Epithelial cell of esophagus (primary cell): ENCODE measurements at regions not wholly inside any gene's neighbourhood (a gene's known extent, or its start where the extent isn't known, plus 50 kb on each side); places are given as distances from the start of the nearest gene placed in this dataset.
"Not testable (repeated sequence)": the region's sequence is repeated elsewhere in the genome, so short reads cannot be mapped to it uniquely, and the experiment has no call there.

Source experiments
- DNase-seq: peaks from one replicate; pipeline ENCODE4 v3.0.0; 2010; ENCODE audit warnings: low read depth
- H3K4me3 ChIP-seq: 2 replicates; pipeline ENCODE4 v1.5.1; 2011; ENCODE audit warnings: mild to moderate bottlenecking, low read length, control low read depth
- TF ChIP-seq, protein P1 (sequence below): IDR thresholded peaks from 2 replicates; pipeline ENCODE4 v1.5.1; 2011; ENCODE audit warnings: low read depth, mild to moderate bottlenecking, low read length, control low read depth, inconsistent platforms; ENCODE audit not compliant: insufficient read depth; ENCODE audit errors: missing control alignments

DNA sequence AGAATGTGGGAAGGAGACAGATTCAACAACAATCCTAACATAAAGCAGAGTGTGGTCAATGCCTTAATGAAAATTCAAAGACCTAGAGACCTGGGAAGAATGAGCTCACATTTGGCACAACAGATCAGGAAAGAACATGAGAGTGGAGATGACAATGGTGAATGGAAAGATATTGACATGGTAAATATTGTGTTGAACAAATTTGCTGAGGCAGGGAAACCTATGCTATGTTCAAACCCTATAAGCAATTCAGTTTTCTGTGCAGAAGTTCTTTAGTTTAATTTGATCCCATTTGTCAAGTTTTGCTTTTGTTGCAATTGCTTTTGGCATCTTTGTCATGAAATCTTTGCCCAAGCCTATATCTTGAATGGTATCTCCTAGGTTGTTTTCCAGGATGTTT lies 199.4 kb upstream of the LRRTM4 start:
- H3K4me3 ChIP-seq, result no peak overlapping the region
- DNase-seq, result no peak
- TF ChIP-seq, protein P1, sequence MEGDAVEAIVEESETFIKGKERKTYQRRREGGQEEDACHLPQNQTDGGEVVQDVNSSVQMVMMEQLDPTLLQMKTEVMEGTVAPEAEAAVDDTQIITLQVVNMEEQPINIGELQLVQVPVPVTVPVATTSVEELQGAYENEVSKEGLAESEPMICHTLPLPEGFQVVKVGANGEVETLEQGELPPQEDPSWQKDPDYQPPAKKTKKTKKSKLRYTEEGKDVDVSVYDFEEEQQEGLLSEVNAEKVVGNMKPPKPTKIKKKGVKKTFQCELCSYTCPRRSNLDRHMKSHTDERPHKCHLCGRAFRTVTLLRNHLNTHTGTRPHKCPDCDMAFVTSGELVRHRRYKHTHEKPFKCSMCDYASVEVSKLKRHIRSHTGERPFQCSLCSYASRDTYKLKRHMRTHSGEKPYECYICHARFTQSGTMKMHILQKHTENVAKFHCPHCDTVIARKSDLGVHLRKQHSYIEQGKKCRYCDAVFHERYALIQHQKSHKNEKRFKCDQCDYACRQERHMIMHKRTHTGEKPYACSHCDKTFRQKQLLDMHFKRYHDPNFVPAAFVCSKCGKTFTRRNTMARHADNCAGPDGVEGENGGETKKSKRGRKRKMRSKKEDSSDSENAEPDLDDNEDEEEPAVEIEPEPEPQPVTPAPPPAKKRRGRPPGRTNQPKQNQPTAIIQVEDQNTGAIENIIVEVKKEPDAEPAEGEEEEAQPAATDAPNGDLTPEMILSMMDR, result no peak

- H3K4me3 ChIP-seq, result no peak overlapping the region
- TF ChIP-seq, protein P1, result no peak
- no peak for DNase-seq
Observed at GRCh38 chr2:77725045-77725444, 202.9 kb upstream of the LRRTM4 start.

DNA sequence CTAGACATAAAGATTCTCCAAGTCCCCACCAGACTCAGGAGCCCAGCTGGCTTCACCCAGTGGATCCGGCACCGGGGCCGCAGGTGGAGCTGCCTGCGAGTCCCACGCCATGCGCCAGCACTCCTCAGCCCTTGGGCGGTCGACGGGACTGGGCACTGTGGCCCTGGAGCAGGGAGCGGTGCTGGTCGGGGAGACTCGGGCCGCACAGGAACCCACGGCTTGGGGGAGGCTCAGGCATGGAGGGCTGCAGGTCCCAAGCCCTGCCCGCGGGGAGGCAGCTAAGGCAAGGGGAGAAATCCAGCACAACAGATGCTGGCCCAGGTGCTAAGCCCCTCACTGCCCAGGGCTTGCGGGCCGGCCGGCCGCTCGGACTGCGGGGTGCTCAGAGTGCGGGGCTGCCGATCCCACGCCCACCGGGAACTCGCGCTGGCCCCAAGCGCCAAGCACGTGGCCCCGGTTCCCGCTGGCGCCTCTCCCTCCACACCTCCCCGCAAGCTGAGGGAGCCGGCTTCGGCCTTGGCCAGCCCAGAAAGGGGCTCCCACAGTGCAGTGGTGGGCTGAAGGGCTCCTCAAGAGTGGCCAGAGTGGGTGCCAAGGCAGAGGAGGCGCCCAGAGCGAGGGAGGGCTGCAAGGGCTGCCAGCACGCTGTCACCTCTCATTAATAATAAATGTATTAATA lies 212.6 kb upstream of the LRRTM4 start:
- not testable (repeated sequence) for DNase-seq, H3K4me3 ChIP-seq

DNA sequence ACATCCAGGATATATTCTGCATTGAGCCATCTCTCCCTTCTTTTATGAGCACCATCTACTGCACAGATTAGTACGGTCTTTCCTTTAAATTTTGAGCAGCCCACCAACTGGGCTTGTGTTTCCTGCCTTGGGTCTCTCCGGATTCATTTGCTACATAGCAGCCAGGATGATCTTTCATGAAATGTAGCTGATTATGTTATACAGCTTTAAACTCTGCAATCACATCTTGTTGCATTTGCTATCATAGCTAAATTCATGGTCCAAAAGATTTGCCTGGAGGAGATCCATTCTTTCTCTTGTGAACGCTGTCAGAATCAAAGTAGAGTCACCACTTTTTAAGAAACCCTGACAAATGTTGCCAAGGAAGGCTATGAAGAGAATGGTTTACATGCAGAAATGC lies 215.1 kb upstream of the LRRTM4 start:
- TF ChIP-seq, protein P1, result no peak
- no peak overlapping the region for H3K4me3 ChIP-seq
- no peak for DNase-seq

- no peak overlapping the region for H3K4me3 ChIP-seq
- DNase-seq, result no peak
- TF ChIP-seq, protein P1, result no peak
Observed at GRCh38 chr2:77746780-77747179, 224.6 kb upstream of the LRRTM4 start.

- DNase-seq, H3K4me3 ChIP-seq: not testable (repeated sequence)
Observed at GRCh38 chr2:77753710-77754345, 231.7 kb upstream of the LRRTM4 start.

- TF ChIP-seq, protein P1, result no peak
- H3K4me3 ChIP-seq, result no peak overlapping the region
- DNase-seq, result no peak
Observed at GRCh38 chr2:77767388-77768076, 245.4 kb upstream of the LRRTM4 start.

DNA sequence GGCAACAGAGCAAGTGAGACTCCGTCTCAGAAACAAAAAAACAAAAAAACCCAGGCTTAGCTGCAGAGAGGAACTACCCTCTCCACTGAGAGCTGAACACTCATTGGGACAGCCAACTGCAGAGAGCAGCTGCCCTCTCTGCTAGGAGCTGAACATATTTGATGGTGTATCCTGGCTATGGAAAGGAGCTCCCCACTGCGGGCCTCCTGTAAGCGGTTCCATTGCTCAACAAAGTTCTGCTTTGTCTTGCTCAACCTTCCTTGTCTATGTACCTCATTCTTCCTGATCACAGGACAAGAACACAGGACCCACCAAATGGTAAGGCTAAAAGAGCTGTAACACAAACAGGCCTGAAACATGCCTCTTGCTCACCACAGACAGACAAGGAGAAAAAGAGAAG lies 246.3 kb upstream of the LRRTM4 start:
- no peak overlapping the region for H3K4me3 ChIP-seq
- DNase-seq, result no peak
- TF ChIP-seq, protein P1, result no peak
